HCT116 (cell line): ENCODE measurements at regions not wholly inside any gene's neighbourhood (a gene's known extent, or its start where the extent isn't known, plus 50 kb on each side); places are given as distances from the start of the nearest gene placed in this dataset.

ENCODE experiments used
- ATAC-seq: fragments of 200-7000 bp; cut with Tn5 transposase; 2 replicates; pipeline ENCODE4 v1.9.1; 2020; ENCODE audit warnings: mild to moderate bottlenecking, moderate library complexity
- BruUV-seq: library from RNA; stranded (reverse); fragments of 400-500 nt; replicated peaks from 2 replicates; lab custom pipeline; 2021; lab: Mats Ljungman, UMichigan
- CTCF ChIA-PET: fragments of 300-600 bp; sonication (Branson Sonifier 250); formaldehyde crosslinking; loops from one replicate; lab custom pipeline; 2021; ENCODE audit warnings: antibody characterized with exemption; lab: Charles Lee
- POLR2A ChIA-PET: fragments of 300-600, 350-600 bp; sonication (Branson Sonifier 250); formaldehyde crosslinking; loops from one replicate; lab custom pipeline; 2021; ENCODE audit warnings: antibody characterized with exemption; lab: Charles Lee
- RAD21 ChIA-PET, 2 experiments: fragments of 300-600 bp; sonication (Branson Sonifier 250); formaldehyde crosslinking; loops; one replicate each; lab custom pipeline; 2023; ENCODE audit warnings: low total read pairs in 2 of 2; ENCODE audit not compliant: uncharacterized antibody in 2 of 2, unreplicated experiment in 2 of 2, low non-redundant PET in 1 of 2; lab: Charles Lee
- DNase-seq: peaks from one replicate; pipeline ENCODE4 v3.0.0-alpha.2; 2010; ENCODE audit warnings: low read depth, low spot score
- H2AFZ ChIP-seq: fragments of 200-600 bp; shearing (Covaris generic), sonication (generic); 2 replicates; pipeline ENCODE4 v1.6.1; 2017; ENCODE audit warnings: low read depth, mixed run types, mixed read lengths, antibody characterized with exemption, low read length; ENCODE audit not compliant: poor library complexity, severe bottlenecking
- H3K27ac ChIP-seq: 2 replicates; pipeline ENCODE4 v1.5.1; 2012; ENCODE audit warnings: low read depth, low read length
- H3K27me3 ChIP-seq: fragments of 200-600 bp; sonication (generic); 2 replicates; pipeline ENCODE4 v1.6.1; 2016; ENCODE audit warnings: mixed run types, low read length, mixed read lengths; ENCODE audit not compliant: insufficient read depth
- H3K36me3 ChIP-seq, 2 experiments: fragments of 200-500 bp in 1 of 2; fragments of 200-600 bp in 1 of 2; sonication (Bioruptor generic) in 1 of 2; sonication (generic) in 1 of 2; 2 replicates each; pipeline versions ENCODE4 v1.5.1 to v1.6.1; 2014 to 2016; ENCODE audit warnings: low read length in 2 of 2, inconsistent platforms in 1 of 2, mixed read lengths in 1 of 2, mixed run types in 1 of 2; ENCODE audit not compliant: insufficient read depth in 2 of 2, control insufficient read depth in 1 of 2
- H3K4me1 ChIP-seq, 2 experiments: fragments of 200-600 bp in 1 of 2; sonication (generic) in 1 of 2; 2 replicates each; pipeline versions ENCODE4 v1.5.1 to v1.6.1; 2012 to 2017; ENCODE audit warnings: low read length in 2 of 2, inconsistent platforms in 1 of 2, mild to moderate bottlenecking in 1 of 2, mixed read lengths in 1 of 2, mixed run types in 1 of 2, moderate library complexity in 1 of 2; ENCODE audit not compliant: insufficient read depth in 2 of 2, control insufficient read depth in 1 of 2
- H3K4me2 ChIP-seq: fragments of 200-600 bp; sonication (generic); 2 replicates; pipeline ENCODE4 v1.6.1; 2017; ENCODE audit warnings: mixed run types, low read length, mixed read lengths
- H3K4me3 ChIP-seq, 2 experiments: fragments of 200-600 bp in 1 of 2; sonication (generic) in 1 of 2; replicated peaks in 1 of 2; 2 replicates each; pipeline ENCODE4 v1.5.1; 2011 to 2016; ENCODE audit warnings: low read length in 2 of 2, control low read depth in 1 of 2, low read depth in 1 of 2, mild to moderate bottlenecking in 1 of 2, mixed read lengths in 1 of 2, mixed run types in 1 of 2
- H3K79me2 ChIP-seq: fragments of 200-600 bp; sonication (generic); 2 replicates; pipeline ENCODE4 v1.6.1; 2017; ENCODE audit warnings: mild to moderate bottlenecking, mixed run types, low read length, moderate library complexity, mixed read lengths; ENCODE audit not compliant: insufficient read depth
- H3K9ac ChIP-seq: fragments of 200-600 bp; sonication (generic); 2 replicates; pipeline ENCODE4 v1.6.1; 2016; ENCODE audit warnings: low read length, mixed read lengths
- H3K9me2 ChIP-seq: fragments of 200-600 bp; sonication (generic), shearing (Covaris generic); 2 replicates; pipeline ENCODE4 v1.6.1; 2017; ENCODE audit warnings: mixed run types, mild to moderate bottlenecking, moderate library complexity; ENCODE audit not compliant: insufficient read depth
- H3K9me3 ChIP-seq, 2 experiments: fragments of 200-500 bp in 1 of 2; fragments of 200-600 bp in 1 of 2; sonication (Bioruptor generic) in 1 of 2; sonication (generic) in 1 of 2; 2 replicates each; pipeline ENCODE4 v1.6.1; 2014 to 2017; ENCODE audit warnings: low read length in 2 of 2, mixed read lengths in 2 of 2, inconsistent platforms in 1 of 2, low read depth in 1 of 2, mild to moderate bottlenecking in 1 of 2, mixed run types in 1 of 2, moderate library complexity in 1 of 2; ENCODE audit not compliant: control insufficient read depth in 1 of 2, insufficient read depth in 1 of 2
- H4K20me1 ChIP-seq: fragments of 200-600 bp; sonication (generic), shearing (Covaris generic); 2 replicates; pipeline ENCODE4 v1.6.1; 2017; ENCODE audit warnings: mixed run types, mild to moderate bottlenecking, moderate library complexity; ENCODE audit not compliant: insufficient read depth
- CBX3 ChIP-seq: IDR thresholded peaks from 2 replicates; pipeline ENCODE4 v1.6.1; 2012; ENCODE audit warnings: low read depth
- CTCF ChIP-seq, 3 experiments: fragments of 200-600 bp in 1 of 3; sonication (generic) in 1 of 3; IDR thresholded peaks in 2 of 3; conservative IDR thresholded peaks in 1 of 3; 2 replicates each; pipeline ENCODE4 v1.5.1; 2012 to 2017; ENCODE audit warnings: low read depth in 2 of 3, low read length in 2 of 3, antibody characterized with exemption in 1 of 3, borderline replicate concordance in 1 of 3, control low read depth in 1 of 3, mild to moderate bottlenecking in 1 of 3, mixed read lengths in 1 of 3, mixed run types in 1 of 3, moderate library complexity in 1 of 3; ENCODE audit not compliant: insufficient read depth in 1 of 3
- EGR1 ChIP-seq: IDR thresholded peaks from 2 replicates; pipeline ENCODE4 v1.6.1; 2012; ENCODE audit warnings: low read depth
- ELF1 ChIP-seq: IDR thresholded peaks from 2 replicates; pipeline ENCODE4 v1.6.1; 2012; ENCODE audit warnings: low read depth, borderline replicate concordance
- EZH2phosphoT487 ChIP-seq: fragments of 200-600 bp; IDR thresholded peaks from 2 replicates; pipeline ENCODE4 v1.6.1; 2018; ENCODE audit warnings: antibody characterized with exemption, borderline replicate concordance
- JUND ChIP-seq: IDR thresholded peaks from 2 replicates; pipeline ENCODE4 v1.6.1; 2012
- MAX ChIP-seq: IDR thresholded peaks from 2 replicates; pipeline ENCODE4 v1.6.1; 2012
- POLR2AphosphoS5 ChIP-seq: IDR thresholded peaks from 2 replicates; pipeline ENCODE4 v1.6.1; 2011; ENCODE audit warnings: mild to moderate bottlenecking, low read depth, low read length, moderate library complexity
- RAD21 ChIP-seq: IDR thresholded peaks from 2 replicates; pipeline ENCODE4 v1.6.1; 2012; ENCODE audit warnings: low read depth, mild to moderate bottlenecking
- REST ChIP-seq: IDR thresholded peaks from 2 replicates; pipeline ENCODE4 v1.6.1; 2012; ENCODE audit warnings: low read depth
- SIN3A ChIP-seq: IDR thresholded peaks from 2 replicates; pipeline ENCODE4 v1.6.1; 2012; ENCODE audit warnings: low read depth
- TCF7L2 ChIP-seq: IDR thresholded peaks from 2 replicates; pipeline ENCODE4 v1.7.0; 2011; ENCODE audit warnings: borderline replicate concordance, inconsistent platforms; ENCODE audit not compliant: insufficient read depth, insufficient read length; ENCODE audit errors: extremely low read depth
- ZBTB33 ChIP-seq: IDR thresholded peaks from 2 replicates; pipeline ENCODE4 v1.6.1; 2011; ENCODE audit warnings: mild to moderate bottlenecking, low read length, moderate library complexity; ENCODE audit not compliant: insufficient replicate concordance; ENCODE audit errors: extremely low read depth
- intact Hi-C: fragments of 100-400 bp; cut with micrococcal nuclease; formaldehyde crosslinking; loops from 2 replicates; pipeline ENCODE4 v1.10.0; 2022

- ATAC-seq (no peak; the same call in 1 of the 2 replicates), DNase-seq (no peak)
- peak overlapping the region; percentile 6; the same call in 1 of the 2 replicates for H3K4me2 ChIP-seq
- H3K4me1 ChIP-seq, result peaks cover 0 to 5% of the 10 kb centered on the region in 2 experiments; a peak in 2 of 4 replicates
- no peaks in the 10 kb centered on the region for H3K9me3 ChIP-seq
- H3K79me2 ChIP-seq, result no peaks in the 10 kb centered on the region
- RAD21 ChIA-PET, result no interaction called here
- intact Hi-C loops, result no loop called here
- H2AFZ ChIP-seq, result no peak overlapping the region
- POLR2A ChIA-PET, result no interaction called here
- CTCF ChIA-PET, result no interaction called here
- H3K36me3 ChIP-seq, result no peaks in the 10 kb centered on the region
- H4K20me1 ChIP-seq, result no peaks in the 10 kb centered on the region
- TF ChIP-seq RAD21 (no peak), ELF1 (no peak), EGR1 (no peak), CBX3 (no peak), TCF7L2 (no peak), JUND (no peak), MAX (no peak), REST (no peak), SIN3A (no peak), CTCF (IDR thresholded peaks at IDR 0.05 in 2 of 3, conservative IDR thresholded peaks at IDR 0.05 in 1 of 3; ENCODE audit: borderline replicate concordance in 1 of 3, insufficient read depth in 1 of 3, low read depth in 2 of 3, low read length in 2 of 3) (no peak), EZH2phosphoT487 (no peak), POLR2AphosphoS5 (no peak), ZBTB33 (no peak)
- no TSS peak for BruUV-seq
- H3K9ac ChIP-seq, result no peak overlapping the region
- H3K9me2 ChIP-seq, result no peaks in the 10 kb centered on the region
- no peak overlapping the region for H3K27ac ChIP-seq
- no peaks in the 10 kb centered on the region for H3K27me3 ChIP-seq
- H3K4me3 ChIP-seq, result no peak overlapping the region
Observed at GRCh38 chr4:27828843-27829242, 968.2 kb downstream of the STIM2 start.
